Neural progenitor cell (in vitro differentiated cells): ENCODE measurements at regions not wholly inside any gene's neighbourhood (a gene's known extent, or its start where the extent isn't known, plus 50 kb on each side); places are given as distances from the start of the nearest gene placed in this dataset.

Experiments used
- DNase-seq: peaks from one replicate; pipeline ENCODE4 v3.0.0-alpha.2; 2016; ENCODE audit warnings: low spot score
- H2AFZ ChIP-seq: fragments of 200-600 bp; sonication (generic); replicated peaks from 2 replicates; pipeline ENCODE4 v1.6.1; 2016; ENCODE audit warnings: antibody characterized with exemption
- H3F3A ChIP-seq: fragments of 200-600 bp; sonication (generic); 2 replicates; pipeline ENCODE4 v1.6.1; 2016; ENCODE audit warnings: antibody characterized with exemption, low read depth
- H3K27ac ChIP-seq: fragments of 200-600 bp; sonication (generic); 2 replicates; pipeline ENCODE4 v1.5.1; 2016; ENCODE audit warnings: mild to moderate bottlenecking
- H3K27me3 ChIP-seq: fragments of 200-600 bp; sonication (generic); 2 replicates; pipeline ENCODE4 v1.6.1; 2016; ENCODE audit warnings: mild to moderate bottlenecking, moderate library complexity
- H3K36me3 ChIP-seq: fragments of 200-600 bp; sonication (generic); 2 replicates; pipeline ENCODE4 v1.5.1; 2016
- H3K4me1 ChIP-seq: fragments of 200-600 bp; sonication (generic); 2 replicates; pipeline ENCODE4 v1.6.1; 2016; ENCODE audit warnings: mixed run types
- H3K4me2 ChIP-seq: fragments of 200-600 bp; sonication (generic); 2 replicates; pipeline ENCODE4 v1.6.1; 2016
- H3K4me3 ChIP-seq: fragments of 200-600 bp; sonication (generic); 2 replicates; pipeline ENCODE4 v1.5.1; 2016
- H3K79me2 ChIP-seq: fragments of 200-600 bp; sonication (generic); 2 replicates; pipeline ENCODE4 v1.6.1; 2016; ENCODE audit warnings: low read depth
- H3K9ac ChIP-seq: fragments of 200-600 bp; sonication (generic); 2 replicates; pipeline ENCODE4 v1.6.1; 2016
- H3K9me3 ChIP-seq: fragments of 200-600 bp; sonication (generic); 2 replicates; pipeline ENCODE4 v1.5.1; 2016; ENCODE audit warnings: low read depth
- H4K20me1 ChIP-seq: fragments of 200-600 bp; sonication (generic); 2 replicates; pipeline ENCODE4 v1.6.1; 2016; ENCODE audit warnings: low read depth
- H3K27ac Mint-ChIP-seq: 3 replicates; pipeline ENCODE4 v1.8.0; 2021; ENCODE audit warnings: mixed read lengths
- H3K27me3 Mint-ChIP-seq: 2 replicates; pipeline ENCODE4 v1.8.0; 2022; ENCODE audit warnings: low read depth, mild to moderate bottlenecking, inconsistent platforms, moderate library complexity, mixed read lengths; ENCODE audit not compliant: insufficient read depth
- H3K36me3 Mint-ChIP-seq: 3 replicates; pipeline ENCODE4 v1.8.0; 2021; ENCODE audit warnings: mixed read lengths
- H3K4me1 Mint-ChIP-seq: 3 replicates; pipeline ENCODE4 v1.8.0; 2021; ENCODE audit warnings: mixed read lengths
- H3K4me3 Mint-ChIP-seq: 3 replicates; pipeline ENCODE4 v1.8.0; 2021; ENCODE audit warnings: mild to moderate bottlenecking, moderate library complexity, mixed read lengths
- H3K9me3 Mint-ChIP-seq: 3 replicates; pipeline ENCODE4 v1.8.0; 2020; ENCODE audit warnings: mixed read lengths
- EZH2 ChIP-seq: fragments of 200-600 bp; sonication (generic); IDR thresholded peaks from 2 replicates; pipeline ENCODE4 v1.6.1; 2017; ENCODE audit warnings: antibody characterized with exemption, mild to moderate bottlenecking, moderate library complexity
- EZH2phosphoT487 ChIP-seq: fragments of 200-600 bp; sonication (generic); IDR thresholded peaks from 2 replicates; pipeline ENCODE4 v1.6.1; 2017; ENCODE audit warnings: antibody characterized with exemption
- TF ChIP-seq, protein P1 (sequence below): fragments of 200-600 bp; sonication (generic); IDR thresholded peaks from 2 replicates; pipeline ENCODE4 v1.5.1; 2017; ENCODE audit warnings: antibody characterized with exemption, mild to moderate bottlenecking

DNA sequence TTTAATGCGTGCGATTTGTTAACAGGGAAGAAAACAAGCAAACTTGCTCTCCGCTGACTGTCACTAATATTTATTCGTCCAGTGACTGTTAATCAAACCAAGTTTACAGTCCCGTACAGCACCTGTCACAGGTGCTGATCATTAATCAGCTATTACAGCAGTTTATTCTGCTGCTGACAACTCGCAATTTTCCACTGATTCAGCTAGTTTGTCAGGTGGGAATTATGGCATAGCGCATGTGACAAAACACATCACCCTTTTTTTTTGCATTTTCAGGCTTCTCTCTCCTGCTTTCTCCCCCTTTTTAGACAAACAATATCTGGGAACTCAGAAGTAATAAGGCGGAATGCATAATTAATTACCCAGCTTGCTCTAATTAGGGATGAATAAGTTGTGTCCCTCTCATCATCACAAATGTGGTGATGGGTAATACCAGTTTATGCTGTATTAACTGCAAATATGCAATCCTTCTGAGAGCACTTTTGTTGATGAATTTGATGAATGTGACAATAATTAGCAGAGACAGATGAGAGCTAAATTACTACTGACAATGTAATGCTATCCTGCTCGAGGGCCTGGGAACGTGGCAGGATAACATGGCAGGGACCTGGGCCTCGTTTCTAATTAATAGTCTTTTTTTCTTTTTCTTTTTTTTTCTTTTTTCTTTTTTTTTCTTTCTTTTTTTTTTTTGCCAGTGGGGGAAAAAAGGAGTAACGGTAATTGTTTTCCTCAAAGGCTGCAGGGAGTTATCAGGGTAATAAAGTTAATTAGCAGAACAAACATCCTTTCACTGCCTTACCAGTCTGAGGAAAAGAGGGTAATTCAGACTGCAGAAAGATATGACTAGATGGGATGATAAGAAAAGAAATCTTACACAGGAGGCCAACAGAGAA, 150.3 kb upstream of the SOX2 start:
- no peak overlapping the region for H3K4me3 Mint-ChIP-seq
- TF ChIP-seq, protein P1, sequence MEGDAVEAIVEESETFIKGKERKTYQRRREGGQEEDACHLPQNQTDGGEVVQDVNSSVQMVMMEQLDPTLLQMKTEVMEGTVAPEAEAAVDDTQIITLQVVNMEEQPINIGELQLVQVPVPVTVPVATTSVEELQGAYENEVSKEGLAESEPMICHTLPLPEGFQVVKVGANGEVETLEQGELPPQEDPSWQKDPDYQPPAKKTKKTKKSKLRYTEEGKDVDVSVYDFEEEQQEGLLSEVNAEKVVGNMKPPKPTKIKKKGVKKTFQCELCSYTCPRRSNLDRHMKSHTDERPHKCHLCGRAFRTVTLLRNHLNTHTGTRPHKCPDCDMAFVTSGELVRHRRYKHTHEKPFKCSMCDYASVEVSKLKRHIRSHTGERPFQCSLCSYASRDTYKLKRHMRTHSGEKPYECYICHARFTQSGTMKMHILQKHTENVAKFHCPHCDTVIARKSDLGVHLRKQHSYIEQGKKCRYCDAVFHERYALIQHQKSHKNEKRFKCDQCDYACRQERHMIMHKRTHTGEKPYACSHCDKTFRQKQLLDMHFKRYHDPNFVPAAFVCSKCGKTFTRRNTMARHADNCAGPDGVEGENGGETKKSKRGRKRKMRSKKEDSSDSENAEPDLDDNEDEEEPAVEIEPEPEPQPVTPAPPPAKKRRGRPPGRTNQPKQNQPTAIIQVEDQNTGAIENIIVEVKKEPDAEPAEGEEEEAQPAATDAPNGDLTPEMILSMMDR = no peak
- no peak for TF ChIP-seq EZH2
- TF ChIP-seq EZH2phosphoT487 = no peak
- peaks cover 4% of the 10 kb centered on the region for H3F3A ChIP-seq

DNA sequence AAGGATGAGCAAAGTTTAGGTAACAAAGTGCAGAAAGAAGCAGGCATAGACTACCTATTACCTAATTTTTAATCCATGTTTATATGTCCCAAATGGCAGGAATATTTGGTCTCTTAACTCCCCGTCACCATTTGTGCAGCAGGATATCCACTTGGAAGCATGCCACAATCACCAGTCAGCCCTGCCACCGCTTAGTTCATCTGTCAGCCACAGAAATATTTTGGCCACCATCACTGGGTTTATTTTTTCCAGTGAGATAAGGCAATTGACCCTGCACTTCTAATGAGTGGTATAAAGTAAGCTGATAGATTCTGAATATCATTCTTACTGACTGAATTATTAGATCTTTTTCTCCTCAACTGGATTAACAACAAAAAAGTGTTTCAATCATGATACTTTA, 152.9 kb upstream of the SOX2 start:
- Mint-ChIP-seq H3K9me3 (no peaks in the 10 kb centered on the region), H3K27ac (no peak overlapping the region), H3K27me3 (peaks cover 2% of the 10 kb centered on the region), H3K4me3 (no peak overlapping the region), H3K36me3 (no peaks in the 10 kb centered on the region), H3K4me1 (peaks cover 3% of the 10 kb centered on the region)
- Histone ChIP-seq H3K4me3 (no peak overlapping the region), H3K4me2 (no peak overlapping the region), H3K27me3 (no peaks in the 10 kb centered on the region), H3F3A (peaks cover 4% of the 10 kb centered on the region), H4K20me1 (no peaks in the 10 kb centered on the region), H3K36me3 (no peaks in the 10 kb centered on the region), H3K4me1 (peaks cover 28% of the 10 kb centered on the region), H3K27ac (no peak overlapping the region), H2AFZ (no peak overlapping the region), H3K9me3 (no peaks in the 10 kb centered on the region), H3K79me2 (no peaks in the 10 kb centered on the region), H3K9ac (no peak overlapping the region)
- DNase-seq = no peak
- TF ChIP-seq EZH2phosphoT487 = no peak
- no peak for TF ChIP-seq EZH2
- TF ChIP-seq, protein P1 = no peak

More for the DNA sequence above, 150.3 kb upstream of the SOX2 start:
- no peaks in the 10 kb centered on the region for H3K79me2 ChIP-seq
- no peak overlapping the region for H3K9ac ChIP-seq
- H3K9me3 ChIP-seq = no peaks in the 10 kb centered on the region
- no peaks in the 10 kb centered on the region for H3K36me3 ChIP-seq
- no peak overlapping the region for H2AFZ ChIP-seq
- Mint-ChIP-seq H3K36me3 (no peaks in the 10 kb centered on the region), H3K4me1 (peaks cover 3% of the 10 kb centered on the region), H3K9me3 (no peaks in the 10 kb centered on the region), H3K27ac (no peak overlapping the region), H3K27me3 (peaks cover 2% of the 10 kb centered on the region)
- H3K4me1 ChIP-seq = peaks cover 24% of the 10 kb centered on the region
- no peak overlapping the region for H3K27ac ChIP-seq
- peak overlapping the region; percentile 51 for H3K4me2 ChIP-seq
- DNase-seq = peak; percentile 8
- no peak overlapping the region for H3K4me3 ChIP-seq
- no peaks in the 10 kb centered on the region for H3K27me3 ChIP-seq
- no peaks in the 10 kb centered on the region for H4K20me1 ChIP-seq

DNA sequence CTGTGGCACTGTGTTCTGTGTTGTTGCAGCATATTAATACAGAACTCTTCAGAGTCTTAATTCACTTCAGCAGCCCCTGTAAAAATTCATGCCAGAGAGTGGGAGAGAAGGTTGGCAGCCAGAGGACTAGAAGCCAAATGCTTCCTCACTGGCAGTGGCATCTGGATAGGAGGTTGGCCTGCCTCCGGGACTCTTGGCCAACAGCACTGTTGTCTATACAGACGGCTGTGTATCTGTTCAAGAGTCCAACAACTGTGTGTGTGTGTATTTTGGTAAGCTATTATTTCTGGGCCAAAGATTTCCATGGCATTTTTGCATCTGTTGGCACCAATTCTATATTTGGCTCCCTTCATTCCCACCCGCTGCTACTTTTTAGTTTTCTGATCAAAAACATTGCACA, 156.0 kb upstream of the SOX2 start:
- no peak for TF ChIP-seq EZH2phosphoT487
- TF ChIP-seq, protein P1 = no peak
- TF ChIP-seq EZH2 = no peak
- no peak for DNase-seq
- Histone ChIP-seq H3K4me1 (peaks cover 20% of the 10 kb centered on the region), H3F3A (peaks cover 4% of the 10 kb centered on the region), H3K9ac (no peak overlapping the region), H3K9me3 (no peaks in the 10 kb centered on the region), H4K20me1 (no peaks in the 10 kb centered on the region), H3K36me3 (no peaks in the 10 kb centered on the region), H3K4me2 (no peak overlapping the region), H2AFZ (no peak overlapping the region), H3K27ac (no peak overlapping the region), H3K79me2 (no peaks in the 10 kb centered on the region), H3K27me3 (no peaks in the 10 kb centered on the region), H3K4me3 (no peak overlapping the region)
- peaks cover 2% of the 10 kb centered on the region for H3K27me3 Mint-ChIP-seq
- H3K9me3 Mint-ChIP-seq = no peaks in the 10 kb centered on the region
- H3K4me1 Mint-ChIP-seq = no peaks in the 10 kb centered on the region
- no peak overlapping the region for H3K4me3 Mint-ChIP-seq
- H3K27ac Mint-ChIP-seq = no peak overlapping the region
- no peaks in the 10 kb centered on the region for H3K36me3 Mint-ChIP-seq
